ENCODE measurements at regions not wholly inside any gene's neighbourhood (a gene's known extent, or its start where the extent isn't known, plus 50 kb on each side); places are given as distances from the start of the nearest gene placed in this dataset.

DNA sequence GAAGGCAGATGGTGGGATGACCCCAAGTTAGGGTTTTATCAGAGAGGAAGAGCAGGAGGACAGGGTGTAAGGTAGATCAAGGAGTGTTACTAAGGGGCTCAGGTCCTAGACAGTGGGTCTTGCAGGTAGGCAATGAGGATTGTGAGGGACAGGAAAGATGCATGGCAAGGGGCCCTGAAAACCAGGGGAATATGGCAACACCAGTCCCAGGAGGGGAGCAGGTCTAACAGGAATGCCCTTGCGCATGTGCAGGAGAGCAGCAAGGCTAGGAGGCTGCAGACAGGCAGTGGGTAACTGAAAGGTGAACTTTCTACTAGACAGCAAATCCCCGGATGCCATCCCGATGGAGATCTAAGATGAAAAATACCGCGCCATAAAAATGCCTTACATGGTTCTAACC is 211.3 kb downstream of the ALG10 start:
- TF ChIP-seq, protein P1, sequence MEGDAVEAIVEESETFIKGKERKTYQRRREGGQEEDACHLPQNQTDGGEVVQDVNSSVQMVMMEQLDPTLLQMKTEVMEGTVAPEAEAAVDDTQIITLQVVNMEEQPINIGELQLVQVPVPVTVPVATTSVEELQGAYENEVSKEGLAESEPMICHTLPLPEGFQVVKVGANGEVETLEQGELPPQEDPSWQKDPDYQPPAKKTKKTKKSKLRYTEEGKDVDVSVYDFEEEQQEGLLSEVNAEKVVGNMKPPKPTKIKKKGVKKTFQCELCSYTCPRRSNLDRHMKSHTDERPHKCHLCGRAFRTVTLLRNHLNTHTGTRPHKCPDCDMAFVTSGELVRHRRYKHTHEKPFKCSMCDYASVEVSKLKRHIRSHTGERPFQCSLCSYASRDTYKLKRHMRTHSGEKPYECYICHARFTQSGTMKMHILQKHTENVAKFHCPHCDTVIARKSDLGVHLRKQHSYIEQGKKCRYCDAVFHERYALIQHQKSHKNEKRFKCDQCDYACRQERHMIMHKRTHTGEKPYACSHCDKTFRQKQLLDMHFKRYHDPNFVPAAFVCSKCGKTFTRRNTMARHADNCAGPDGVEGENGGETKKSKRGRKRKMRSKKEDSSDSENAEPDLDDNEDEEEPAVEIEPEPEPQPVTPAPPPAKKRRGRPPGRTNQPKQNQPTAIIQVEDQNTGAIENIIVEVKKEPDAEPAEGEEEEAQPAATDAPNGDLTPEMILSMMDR (conservative IDR thresholded peaks at IDR 0.05) = no peak
- no peak for TF ChIP-seq EZH2 (IDR thresholded peaks at IDR 0.05; ENCODE audit: low read depth)
